DOHH2 (cell line): ENCODE measurements at regions not wholly inside any gene's neighbourhood (a gene's known extent, or its start where the extent isn't known, plus 50 kb on each side); places are given as distances from the start of the nearest gene placed in this dataset.

Experiments used
- H3F3A ChIP-seq: fragments of 200-600 bp; sonication (generic), shearing (Covaris generic); 2 replicates; pipeline ENCODE4 v1.6.0; 2016; ENCODE audit warnings: antibody characterized with exemption, mild to moderate bottlenecking; ENCODE audit not compliant: control insufficient read depth, insufficient read depth
- H3K27ac ChIP-seq: fragments of 200-600 bp; sonication (generic); 2 replicates; pipeline ENCODE4 v1.5.1; 2014; ENCODE audit warnings: low read depth, mild to moderate bottlenecking, low read length, moderate library complexity
- H3K27me3 ChIP-seq: fragments of 200-600 bp; sonication (generic); 2 replicates; pipeline ENCODE4 v1.6.1; 2014; ENCODE audit warnings: mild to moderate bottlenecking, low read length, mixed read lengths; ENCODE audit not compliant: control insufficient read depth
- H3K36me3 ChIP-seq: fragments of 200-600 bp; sonication (generic); 2 replicates; pipeline ENCODE4 v1.6.1; 2014; ENCODE audit warnings: mild to moderate bottlenecking, low read length, moderate library complexity, mixed read lengths; ENCODE audit not compliant: control insufficient read depth
- H3K4me1 ChIP-seq: fragments of 200-600 bp; sonication (generic); 2 replicates; pipeline ENCODE4 v1.6.1; 2014; ENCODE audit warnings: mild to moderate bottlenecking, low read length, mixed read lengths; ENCODE audit not compliant: control insufficient read depth
- H3K4me2 ChIP-seq: fragments of 200-600 bp; sonication (generic); 2 replicates; pipeline ENCODE4 v1.6.0; 2014; ENCODE audit warnings: mild to moderate bottlenecking, low read length, moderate library complexity
- H3K4me3 ChIP-seq: fragments of 200-600 bp; sonication (generic); 2 replicates; pipeline ENCODE4 v1.5.1; 2014; ENCODE audit warnings: mild to moderate bottlenecking, low read length, mixed read lengths
- H3K79me2 ChIP-seq: fragments of 200-600 bp; sonication (generic); 2 replicates; pipeline ENCODE4 v1.6.1; 2014; ENCODE audit warnings: mild to moderate bottlenecking, low read length, mixed read lengths; ENCODE audit not compliant: control insufficient read depth
- H3K9me2 ChIP-seq: fragments of 200-600 bp; sonication (generic); replicated peaks from 2 replicates; pipeline ENCODE4 v1.6.1; 2014; ENCODE audit warnings: mild to moderate bottlenecking, low read length, mixed read lengths; ENCODE audit not compliant: control insufficient read depth
- H3K9me3 ChIP-seq: fragments of 200-600 bp; sonication (generic); 2 replicates; pipeline ENCODE4 v1.6.1; 2014; ENCODE audit warnings: antibody characterized with exemption, low read length, mixed read lengths; ENCODE audit not compliant: control insufficient read depth, insufficient read depth
- H4K20me1 ChIP-seq: fragments of 200-600 bp; sonication (generic); 2 replicates; pipeline ENCODE4 v1.6.0; 2014; ENCODE audit warnings: low read depth, mild to moderate bottlenecking, antibody characterized with exemption, low read length, moderate library complexity; ENCODE audit not compliant: control insufficient read depth, insufficient read depth
- CTCF ChIP-seq: fragments of 200-600 bp; sonication (generic); IDR thresholded peaks from one replicate; pipeline ENCODE4 v1.5.1; 2014; ENCODE audit warnings: antibody characterized with exemption, mild to moderate bottlenecking, low read depth, low read length; ENCODE audit not compliant: poor library complexity, severe bottlenecking
- EZH2phosphoT487 ChIP-seq: fragments of 200-600 bp; sonication (generic); IDR thresholded peaks from 2 replicates; pipeline ENCODE4 v1.6.1; 2017; ENCODE audit warnings: borderline replicate concordance, mild to moderate bottlenecking, antibody characterized with exemption, low read length, moderate library complexity, mixed read lengths

- Histone ChIP-seq H4K20me1 (no peaks in the 10 kb centered on the region), H3K4me3 (no peak overlapping the region), H3K27ac (no peak overlapping the region), H3K4me1 (no peaks in the 10 kb centered on the region), H3K36me3 (no peaks in the 10 kb centered on the region), H3K9me3 (no peaks in the 10 kb centered on the region), H3F3A (no peaks in the 10 kb centered on the region), H3K9me2 (no peaks in the 10 kb centered on the region), H3K4me2 (no peak overlapping the region), H3K27me3 (0 out of 2 replicates have a peak, but pooled peaks cover 4% of the 10 kb centered on the region), H3K79me2 (no peaks in the 10 kb centered on the region)
- no peak for TF ChIP-seq CTCF
These were observed 234.8 kb downstream of the MAF start for GRCh38 chr16:79365702-79366101.

GRCh38 chr16:79363484-79363883, 237.1 kb downstream of the MAF start:
- H3F3A ChIP-seq = no peaks in the 10 kb centered on the region
- no peak overlapping the region for H3K4me2 ChIP-seq
- H3K9me2 ChIP-seq = no peaks in the 10 kb centered on the region
- no peak for TF ChIP-seq CTCF
- TF ChIP-seq EZH2phosphoT487 = no peak
- H3K27me3 ChIP-seq = no peaks in the 10 kb centered on the region
- H3K9me3 ChIP-seq = no peaks in the 10 kb centered on the region
- no peaks in the 10 kb centered on the region for H3K4me1 ChIP-seq
- H3K79me2 ChIP-seq = no peaks in the 10 kb centered on the region
- H3K4me3 ChIP-seq = no peak overlapping the region
- no peaks in the 10 kb centered on the region for H4K20me1 ChIP-seq
- no peaks in the 10 kb centered on the region for H3K36me3 ChIP-seq
- no peak overlapping the region for H3K27ac ChIP-seq

- Histone ChIP-seq H3K36me3 (no peaks in the 10 kb centered on the region), H3K79me2 (no peaks in the 10 kb centered on the region), H3K4me2 (no peak overlapping the region), H3F3A (no peaks in the 10 kb centered on the region), H3K27ac (no peak overlapping the region), H3K4me3 (no peak overlapping the region), H3K9me3 (no peaks in the 10 kb centered on the region), H3K9me2 (no peaks in the 10 kb centered on the region), H4K20me1 (no peaks in the 10 kb centered on the region), H3K27me3 (no peaks in the 10 kb centered on the region), H3K4me1 (no peaks in the 10 kb centered on the region)
- TF ChIP-seq EZH2phosphoT487 (no peak), CTCF (no peak)
These were observed 237.5 kb downstream of the MAF start for GRCh38 chr16:79363035-79363434.
